ENCODE measurements at regions not wholly inside any gene's neighbourhood (a gene's known extent, or its start where the extent isn't known, plus 50 kb on each side); places are given as distances from the start of the nearest gene placed in this dataset.

GRCh38 chr5:164002214-164002613 is 496.8 kb downstream of the MAT2B start:
- Histone ChIP-seq H3K79me2 (no peaks in the 10 kb centered on the region), H2AFZ (no peak overlapping the region), H3K9me3 (ENCODE audit: low read depth) (no peaks in the 10 kb centered on the region), H3K27ac (no peak overlapping the region), H3K4me2 (no peak overlapping the region), H3K27me3 (no peaks in the 10 kb centered on the region), H3K4me3 (no peak overlapping the region), H3K9me2 (replicated peaks; ENCODE audit: insufficient read depth) (no peaks in the 10 kb centered on the region), H3K36me3 (replicated peaks; ENCODE audit: insufficient read depth, low read depth) (no peaks in the 10 kb centered on the region), H3K4me1 (ENCODE audit: insufficient read depth) (no peaks in the 10 kb centered on the region), H4K20me1 (ENCODE audit: insufficient read depth, poor library complexity, severe bottlenecking) (no peaks in the 10 kb centered on the region)
- DNase-seq (ENCODE audit: low spot score), result no peak
- no peak for TF ChIP-seq EZH2phosphoT487 (IDR thresholded peaks at IDR 0.05; ENCODE audit: low read depth, severe bottlenecking, unreplicated experiment)
- no peak for TF ChIP-seq EZH2 (IDR thresholded peaks at IDR 0.05; ENCODE audit: borderline replicate concordance)
- no peak for TF ChIP-seq CTCF (IDR thresholded peaks at IDR 0.05; ENCODE audit: poor library complexity)
- WGBS (ENCODE audit: low lambda C conversion rate, missing lambda C conversion rate), result 74% methylated on average over 3 of the region's 3 CpGs

DNA sequence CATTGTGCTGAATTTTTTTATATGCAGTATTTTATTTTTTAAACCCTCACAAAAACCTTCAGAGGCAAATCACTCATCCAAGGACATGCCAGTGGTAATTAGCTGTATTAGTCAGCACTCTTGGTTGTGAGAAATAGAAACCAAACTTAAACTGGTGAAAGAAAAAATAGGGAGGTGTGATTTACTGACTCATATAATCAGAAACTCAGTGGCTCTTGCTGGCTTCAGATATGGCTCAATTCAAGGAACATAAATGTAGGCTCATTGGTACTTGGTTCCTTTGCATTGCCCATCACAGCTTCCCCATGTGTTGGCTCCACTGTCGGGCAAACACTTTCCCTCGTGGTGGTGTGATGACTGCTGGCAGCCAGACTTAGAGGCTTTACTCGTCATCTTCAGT is 497.2 kb downstream of the MAT2B start:
- H4K20me1 ChIP-seq (ENCODE audit: insufficient read depth, poor library complexity, severe bottlenecking), result no peaks in the 10 kb centered on the region
- DNase-seq (ENCODE audit: low spot score), result no peak
- H3K4me3 ChIP-seq, result no peak overlapping the region
- 85% methylated on average over 3 of the region's 3 CpGs for WGBS (ENCODE audit: low lambda C conversion rate, missing lambda C conversion rate)
- no peak overlapping the region for H2AFZ ChIP-seq
- H3K4me1 ChIP-seq (ENCODE audit: insufficient read depth), result no peaks in the 10 kb centered on the region
- no peaks in the 10 kb centered on the region for H3K9me2 ChIP-seq (replicated peaks; ENCODE audit: insufficient read depth)
- no peak overlapping the region for H3K27ac ChIP-seq
- H3K27me3 ChIP-seq, result no peaks in the 10 kb centered on the region
- no peak overlapping the region for H3K4me2 ChIP-seq
- H3K79me2 ChIP-seq, result no peaks in the 10 kb centered on the region
- TF ChIP-seq EZH2 (IDR thresholded peaks at IDR 0.05; ENCODE audit: borderline replicate concordance) (no peak), CTCF (IDR thresholded peaks at IDR 0.05; ENCODE audit: poor library complexity) (no peak), EZH2phosphoT487 (IDR thresholded peaks at IDR 0.05; ENCODE audit: low read depth, severe bottlenecking, unreplicated experiment) (no peak)
- no peaks in the 10 kb centered on the region for H3K9me3 ChIP-seq (ENCODE audit: low read depth)
- H3K36me3 ChIP-seq (replicated peaks; ENCODE audit: insufficient read depth, low read depth), result no peaks in the 10 kb centered on the region

DNA sequence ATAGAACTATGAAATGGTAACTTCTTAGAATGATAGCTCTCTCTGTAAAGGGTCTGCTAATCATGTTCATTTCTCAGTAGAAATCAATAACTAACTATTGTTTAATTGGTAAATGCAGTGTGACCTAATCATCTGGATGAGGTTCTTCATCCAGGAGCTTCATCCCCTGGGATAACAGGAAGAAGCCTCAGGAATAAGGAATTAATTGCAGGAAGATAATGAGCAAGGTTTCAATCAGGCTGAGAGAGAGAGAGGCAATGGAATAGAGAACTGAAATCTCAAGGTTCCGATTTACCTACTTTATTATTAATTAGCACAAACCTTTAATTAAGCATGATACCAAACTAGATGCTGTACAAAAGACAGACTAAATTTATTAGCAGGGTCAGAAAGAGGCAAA is 499.7 kb downstream of the MAT2B start:
- WGBS (ENCODE audit: low lambda C conversion rate, missing lambda C conversion rate), result 88% methylated on average over 1 of the region's 1 CpG
- H3K27me3 ChIP-seq, result no peaks in the 10 kb centered on the region
- no peak for DNase-seq (ENCODE audit: low spot score)

More for the DNA sequence above, 499.7 kb downstream of the MAT2B start:
- no peak overlapping the region for H2AFZ ChIP-seq
- H3K9me2 ChIP-seq (replicated peaks; ENCODE audit: insufficient read depth), result no peaks in the 10 kb centered on the region
- H4K20me1 ChIP-seq (ENCODE audit: insufficient read depth, poor library complexity, severe bottlenecking), result no peaks in the 10 kb centered on the region
- H3K27ac ChIP-seq, result no peak overlapping the region
- no peaks in the 10 kb centered on the region for H3K79me2 ChIP-seq
- no peaks in the 10 kb centered on the region for H3K4me1 ChIP-seq (ENCODE audit: insufficient read depth)
- H3K36me3 ChIP-seq (replicated peaks; ENCODE audit: insufficient read depth, low read depth), result no peaks in the 10 kb centered on the region
- no peak overlapping the region for H3K4me2 ChIP-seq
- TF ChIP-seq CTCF (IDR thresholded peaks at IDR 0.05; ENCODE audit: poor library complexity), result no peak
- TF ChIP-seq EZH2phosphoT487 (IDR thresholded peaks at IDR 0.05; ENCODE audit: low read depth, severe bottlenecking, unreplicated experiment), result no peak
- no peak for TF ChIP-seq EZH2 (IDR thresholded peaks at IDR 0.05; ENCODE audit: borderline replicate concordance)
- H3K9me3 ChIP-seq (ENCODE audit: low read depth), result no peaks in the 10 kb centered on the region
- no peak overlapping the region for H3K4me3 ChIP-seq

Measured in hepatocyte (in vitro differentiated cells).